ENCODE measurements at regions not wholly inside any gene's neighbourhood (a gene's known extent, or its start where the extent isn't known, plus 50 kb on each side); places are given as distances from the start of the nearest gene placed in this dataset.

GRCh38 chr11:93039531-93040240 lies 70.2 kb downstream of the MTNR1B start:
- in situ Hi-C loops (cut with MboI; ENCODE audit: low sequenced_read_pairs) (no loop called here), dilution Hi-C loops (cut with HindIII; ENCODE audit: low sequenced_read_pairs, unreplicated experiment) (no loop called here), intact Hi-C loops (cut with micrococcal nuclease) (no loop called here)
- no peak overlapping the region for H2AK5ac ChIP-seq (ENCODE audit: low read depth, low read length)
- H4K8ac ChIP-seq (ENCODE audit: low read depth in 2 of 2, low read length in 2 of 2): no peak overlapping the region
- H2BK5ac ChIP-seq (ENCODE audit: low read depth, low read length, poor library complexity, severe bottlenecking): no peak overlapping the region
- no peak overlapping the region for H4K5ac ChIP-seq (ENCODE audit: low read depth, low read length)
- ChIA-PET POLR2A (ENCODE audit: unreplicated experiment) (no interaction called here), CTCF (interaction anchor here (0.7 to 0.9 kb wide), 2 partner anchors 50 to 624 kb away, joined by 3 to 5 read pairs; no protein-coding TSS in a partner anchor)
- H4K20me1 ChIP-seq (ENCODE audit: insufficient read depth, low read length): no peaks in the 10 kb centered on the region
- no peaks in the 10 kb centered on the region for H3K36me3 ChIP-seq (ENCODE audit: control insufficient read depth, insufficient read depth, low read length)
- H3K27me3 ChIP-seq (ENCODE audit: control insufficient read depth, insufficient read depth, low read length): no peaks in the 10 kb centered on the region
- BruUV-seq (replicated peaks): no TSS peak
- no peak overlapping the region for H2AFZ ChIP-seq (replicated peaks; ENCODE audit: low read length, poor library complexity)
- H3K4me2 ChIP-seq (ENCODE audit: low read depth, low read length): no peak overlapping the region
- H3K4me1 ChIP-seq (ENCODE audit: control insufficient read depth, insufficient read depth, low read length): no peaks in the 10 kb centered on the region
- H4K91ac ChIP-seq (ENCODE audit: insufficient read depth, low read depth, low read length): no peak overlapping the region
- H3K79me1 ChIP-seq (ENCODE audit: low read depth in 1 of 2, low read length in 2 of 2): no peaks in the 10 kb centered on the region
- no peak overlapping the region for H2BK120ac ChIP-seq (ENCODE audit: low read depth, low read length)
- no peak overlapping the region for H2BK15ac ChIP-seq (ENCODE audit: low read depth, low read length)
- no peak overlapping the region for H3K4ac ChIP-seq (ENCODE audit: low read depth, low read length)
- ATAC-seq (ENCODE audit: low read depth) (no peak), DNase-seq (peak; percentile 36)
- no peak overlapping the region for H3K18ac ChIP-seq (ENCODE audit: low read depth, low read length)
- TF ChIP-seq CHD1 (IDR thresholded peaks at IDR 0.05; ENCODE audit: low read depth, low read length) (no peak), RFX5 (IDR thresholded peaks at IDR 0.05; ENCODE audit: low read depth, low read length) (no peak)
- H3K14ac ChIP-seq (replicated peaks; ENCODE audit: low read depth, low read length): no peak overlapping the region
- no peak overlapping the region for H2AK9ac ChIP-seq (replicated peaks; ENCODE audit: low read depth, low read length, poor library complexity)
- H3K4me3 ChIP-seq (ENCODE audit: insufficient read depth, low read depth, low read length): no peak overlapping the region
- WGBS, 2 experiments (ENCODE audit: extremely low coverage in 2 of 2, insufficient read length in 1 of 2): no CpG with 5 or more reads among the region's 2 CpGs
- no peak overlapping the region for H2BK20ac ChIP-seq (ENCODE audit: low read depth, low read length)
- 0 out of 2 replicates have a peak, but pooled peaks cover 1% of the 10 kb centered on the region for H3K9me3 ChIP-seq (ENCODE audit: control insufficient read depth, insufficient read depth, low read length)
- H3K9me1 ChIP-seq (ENCODE audit: insufficient read depth, low read length): no peaks in the 10 kb centered on the region
- H3K56ac ChIP-seq (ENCODE audit: extremely low read depth, insufficient read depth, low read length): no peak overlapping the region
- no peak overlapping the region for H3K9ac ChIP-seq (ENCODE audit: low read depth, low read length)
- H3K27ac ChIP-seq (ENCODE audit: insufficient read depth, low read length): no peak overlapping the region
- H3K23ac ChIP-seq (ENCODE audit: low read depth, low read length): no peak overlapping the region

Measured in IMR-90 (cell line).